ENCODE measurements at regions not wholly inside any gene's neighbourhood (a gene's known extent, or its start where the extent isn't known, plus 50 kb on each side); places are given as distances from the start of the nearest gene placed in this dataset.
A peak's percentile ranks its signal among the peaks of the same experiment; 100 is the strongest.

GRCh38 chr2:20560011-20560410 lies 90.9 kb downstream of the HS1BP3 start:
- Histone ChIP-seq H3K4me3 (ENCODE audit: low read depth, low read length) (no peak overlapping the region), H3K9me3 (ENCODE audit: control insufficient read depth, insufficient read depth, low read length) (no peaks in the 10 kb centered on the region), H3K27ac (ENCODE audit: low read depth, low read length) (no peak overlapping the region), H3K27me3 (ENCODE audit: control insufficient read depth, insufficient read depth, low read length) (peaks cover 7% of the 10 kb centered on the region)
- POLR2A ChIA-PET = interaction anchor here (2.8 kb wide), 1 partner anchor 113 kb away, joined by 14 read pairs; the partner anchor contains the start of gene RHOB
- TF ChIP-seq CTCF (IDR thresholded peaks at IDR 0.05; ENCODE audit: low read depth, low read length) = no peak
- CTCF ChIA-PET = no interaction called here
- no peak for DNase-seq (ENCODE audit: low read depth, low spot score)

GRCh38 chr2:20560891-20561636 lies 89.8 kb downstream of the HS1BP3 start:
- Histone ChIP-seq H3K27me3 (ENCODE audit: control insufficient read depth, insufficient read depth, low read length) (peaks cover 9% of the 10 kb centered on the region), H3K9me3 (ENCODE audit: control insufficient read depth, insufficient read depth, low read length) (no peaks in the 10 kb centered on the region), H3K27ac (ENCODE audit: low read depth, low read length) (no peak overlapping the region), H3K4me3 (ENCODE audit: low read depth, low read length) (no peak overlapping the region)
- TF ChIP-seq CTCF (IDR thresholded peaks at IDR 0.05; ENCODE audit: low read depth, low read length) = no peak
- POLR2A ChIA-PET = interaction anchor here (0.8 to 2.8 kb wide), 3 partner anchors 19 to 114 kb away, joined by 3 to 14 read pairs (median 3); partner anchors contain the start of gene RHOB
- CTCF ChIA-PET = interaction anchor here (0.9 kb wide), 1 partner anchor 12 kb away, joined by 3 read pairs; no protein-coding TSS in a partner anchor
- DNase-seq (ENCODE audit: low read depth, low spot score) = no peak

GRCh38 chr2:20561637-20562454 lies 89.1 kb downstream of the HS1BP3 start:
- H3K27me3 ChIP-seq (ENCODE audit: control insufficient read depth, insufficient read depth, low read length) = peaks cover 9% of the 10 kb centered on the region
- H3K4me3 ChIP-seq (ENCODE audit: low read depth, low read length) = no peak overlapping the region
- no peak for TF ChIP-seq CTCF (IDR thresholded peaks at IDR 0.05; ENCODE audit: low read depth, low read length)
- H3K27ac ChIP-seq (ENCODE audit: low read depth, low read length) = no peak overlapping the region
- DNase-seq (ENCODE audit: low read depth, low spot score) = no peak
- no peaks in the 10 kb centered on the region for H3K9me3 ChIP-seq (ENCODE audit: control insufficient read depth, insufficient read depth, low read length)
- ChIA-PET POLR2A (interaction anchor here (0.8 to 2.8 kb wide), 3 partner anchors 18 to 115 kb away, joined by 3 to 14 read pairs (median 3); partner anchors contain the start of gene RHOB), CTCF (interaction anchor here (0.9 kb wide), 2 partner anchors 13 to 74 kb away, joined by 3 read pairs; no protein-coding TSS in a partner anchor)

- no peak for DNase-seq (ENCODE audit: low read depth, low spot score)
- H3K4me3 ChIP-seq (ENCODE audit: low read depth, low read length) = no peak overlapping the region
- H3K27ac ChIP-seq (ENCODE audit: low read depth, low read length) = no peak overlapping the region
- ChIA-PET POLR2A (no interaction called here), CTCF (interaction anchor here (0.8 to 1.3 kb wide), 3 partner anchors 73 to 118 kb away, joined by 3 to 5 read pairs (median 4); partner anchors contain the start of gene HS1BP3)
- no peaks in the 10 kb centered on the region for H3K9me3 ChIP-seq (ENCODE audit: control insufficient read depth, insufficient read depth, low read length)
- H3K27me3 ChIP-seq (ENCODE audit: control insufficient read depth, insufficient read depth, low read length) = peaks cover 6% of the 10 kb centered on the region
- TF ChIP-seq CTCF (IDR thresholded peaks at IDR 0.05; ENCODE audit: low read depth, low read length) = peak; percentile 12; the same call in 1 of the 2 replicates
Observed at GRCh38 chr2:20562540-20563225, 88.2 kb downstream of the HS1BP3 start.

Data from AG04450 (cell line).